ENCODE measurements at regions not wholly inside any gene's neighbourhood (a gene's known extent, or its start where the extent isn't known, plus 50 kb on each side); places are given as distances from the start of the nearest gene placed in this dataset.

GRCh38 chr14:71668186-71668912, 263.9 kb upstream of the RGS6 start:
- WGBS: 40% methylated on average over 2 of the region's 5 CpGs
- Histone ChIP-seq H3K14ac (ENCODE audit: low read length in 2 of 2) (no peak overlapping the region), H2AK5ac (ENCODE audit: low read length, severe bottlenecking) (no peak overlapping the region), H3K36me3 (ENCODE audit: control insufficient read depth in 1 of 2, insufficient read depth in 2 of 2, low read depth in 1 of 2, low read length in 2 of 2) (peaks cover 5 to 19% of the 10 kb centered on the region in 2 experiments), H3K23ac (ENCODE audit: low read length in 2 of 2) (no peak overlapping the region), H3K79me1 (replicated peaks; ENCODE audit: low read length, poor library complexity, severe bottlenecking) (no peaks in the 10 kb centered on the region), H2AFZ (ENCODE audit: low read depth, low read length) (no peak overlapping the region), H3K9ac (ENCODE audit: low read length) (no peak overlapping the region), H2BK120ac (ENCODE audit: low read depth, low read length) (no peak overlapping the region), H3K18ac (ENCODE audit: low read depth in 1 of 2, low read length in 2 of 2) (peak overlapping the region in 1 of 2 experiments; percentile 82), H4K8ac (ENCODE audit: low read length) (no peak overlapping the region), H3K4me3 (ENCODE audit: insufficient read depth in 1 of 2, low read depth in 1 of 2, low read length in 2 of 2) (no peak overlapping the region), H2BK12ac (ENCODE audit: low read length in 2 of 2) (no peak overlapping the region), H3K27me3 (ENCODE audit: control insufficient read depth in 1 of 2, insufficient read depth in 1 of 2, low read length in 2 of 2) (no peaks in the 10 kb centered on the region), H3K4me1 (ENCODE audit: control insufficient read depth, insufficient read depth, low read depth, low read length) (peaks cover 3% of the 10 kb centered on the region), H2BK15ac (ENCODE audit: low read depth, poor library complexity, severe bottlenecking) (no peak overlapping the region), H2BK5ac (ENCODE audit: low read depth, low read length, poor library complexity, severe bottlenecking) (no peak overlapping the region), H3K9me3 (ENCODE audit: control insufficient read depth, low read length) (no peaks in the 10 kb centered on the region), H3K4ac (ENCODE audit: low read depth in 1 of 2, low read length in 2 of 2) (peak overlapping the region in 1 of 2 experiments; percentile 24), H3K4me2 (ENCODE audit: low read length, poor library complexity, severe bottlenecking) (no peak overlapping the region), H3K27ac (ENCODE audit: low read length, poor library complexity, severe bottlenecking) (no peak overlapping the region), H4K91ac (ENCODE audit: low read length) (no peak overlapping the region)
- DNase-seq: peak; percentile 52

DNA sequence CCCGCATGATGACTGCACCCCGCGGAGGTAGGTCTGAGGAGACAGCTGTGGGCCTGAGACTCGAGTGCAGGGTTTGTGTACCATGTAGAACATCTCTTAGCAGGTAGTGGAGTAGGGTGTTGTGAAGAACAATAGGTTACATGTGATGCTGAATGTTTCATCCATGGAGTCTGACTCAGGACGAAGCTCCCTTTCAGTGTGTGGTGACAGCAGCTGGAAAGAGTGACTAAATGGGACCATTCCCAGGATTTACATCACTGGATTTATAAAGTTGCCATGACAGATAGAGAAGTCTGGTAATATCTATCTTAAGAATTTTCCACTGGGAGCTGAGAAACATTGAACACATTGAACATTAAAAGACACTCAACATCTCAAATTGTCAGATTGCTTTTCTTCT, 259.6 kb upstream of the RGS6 start:
- H3K18ac ChIP-seq (ENCODE audit: low read depth in 1 of 2, low read length in 2 of 2): no peak overlapping the region
- no peak overlapping the region for H3K4ac ChIP-seq (ENCODE audit: low read depth in 1 of 2, low read length in 2 of 2)
- no peaks in the 10 kb centered on the region for H3K79me1 ChIP-seq (replicated peaks; ENCODE audit: low read length, poor library complexity, severe bottlenecking)
- no peak overlapping the region for H3K23ac ChIP-seq (ENCODE audit: low read length in 2 of 2)
- H2BK5ac ChIP-seq (ENCODE audit: low read depth, low read length, poor library complexity, severe bottlenecking): no peak overlapping the region
- no peaks in the 10 kb centered on the region for H3K9me3 ChIP-seq (ENCODE audit: control insufficient read depth, low read length)
- H2BK12ac ChIP-seq (ENCODE audit: low read length in 2 of 2): no peak overlapping the region
- H3K4me3 ChIP-seq (ENCODE audit: insufficient read depth in 1 of 2, low read depth in 1 of 2, low read length in 2 of 2): no peak overlapping the region
- no peak overlapping the region for H2BK120ac ChIP-seq (ENCODE audit: low read depth, low read length)
- H2BK15ac ChIP-seq (ENCODE audit: low read depth, poor library complexity, severe bottlenecking): no peak overlapping the region
- no peak overlapping the region for H2AFZ ChIP-seq (ENCODE audit: low read depth, low read length)
- DNase-seq: no peak
- no peak overlapping the region for H2AK5ac ChIP-seq (ENCODE audit: low read length, severe bottlenecking)
- H3K14ac ChIP-seq (ENCODE audit: low read length in 2 of 2): no peak overlapping the region
- H3K27ac ChIP-seq (ENCODE audit: low read length, poor library complexity, severe bottlenecking): no peak overlapping the region
- H4K91ac ChIP-seq (ENCODE audit: low read length): no peak overlapping the region
- peaks cover 9 to 24% of the 10 kb centered on the region in 2 experiments for H3K36me3 ChIP-seq (ENCODE audit: control insufficient read depth in 1 of 2, insufficient read depth in 2 of 2, low read depth in 1 of 2, low read length in 2 of 2)
- no peaks in the 10 kb centered on the region for H3K27me3 ChIP-seq (ENCODE audit: control insufficient read depth in 1 of 2, insufficient read depth in 1 of 2, low read length in 2 of 2)
- no peak overlapping the region for H3K4me2 ChIP-seq (ENCODE audit: low read length, poor library complexity, severe bottlenecking)
- H3K4me1 ChIP-seq (ENCODE audit: control insufficient read depth, insufficient read depth, low read depth, low read length): peaks cover 1% of the 10 kb centered on the region
- 94% methylated on average over 5 of the region's 5 CpGs for whole genome bisulfite sequencing
- no peak overlapping the region for H4K8ac ChIP-seq (ENCODE audit: low read length)
- H3K9ac ChIP-seq (ENCODE audit: low read length): no peak overlapping the region

GRCh38 chr14:71675126-71675899, 256.9 kb upstream of the RGS6 start:
- no peaks in the 10 kb centered on the region for H3K9me3 ChIP-seq (ENCODE audit: control insufficient read depth, low read length)

GRCh38 chr14:71675900-71676287, 256.3 kb upstream of the RGS6 start:
- no peak overlapping the region for H3K9ac ChIP-seq (ENCODE audit: low read length)
- no peak overlapping the region for H3K23ac ChIP-seq (ENCODE audit: low read length in 2 of 2)
- H3K4me3 ChIP-seq (ENCODE audit: insufficient read depth in 1 of 2, low read depth in 1 of 2, low read length in 2 of 2): no peak overlapping the region
- no peak overlapping the region for H3K14ac ChIP-seq (ENCODE audit: low read length in 2 of 2)
- H3K79me1 ChIP-seq (replicated peaks; ENCODE audit: low read length, poor library complexity, severe bottlenecking): no peaks in the 10 kb centered on the region
- 100% methylated on average over 1 of the region's 5 CpGs for WGBS
- no peak overlapping the region for H3K4me2 ChIP-seq (ENCODE audit: low read length, poor library complexity, severe bottlenecking)
- H2AFZ ChIP-seq (ENCODE audit: low read depth, low read length): no peak overlapping the region
- no peak overlapping the region for H4K91ac ChIP-seq (ENCODE audit: low read length)
- H3K4me1 ChIP-seq (ENCODE audit: control insufficient read depth, insufficient read depth, low read depth, low read length): peaks cover 1% of the 10 kb centered on the region
- H2BK120ac ChIP-seq (ENCODE audit: low read depth, low read length): no peak overlapping the region
- DNase-seq: no peak
- no peak overlapping the region for H2BK12ac ChIP-seq (ENCODE audit: low read length in 2 of 2)
- H3K36me3 ChIP-seq (ENCODE audit: control insufficient read depth in 1 of 2, insufficient read depth in 2 of 2, low read depth in 1 of 2, low read length in 2 of 2): peaks cover 9 to 21% of the 10 kb centered on the region in 2 experiments
- H3K4ac ChIP-seq (ENCODE audit: low read depth in 1 of 2, low read length in 2 of 2): no peak overlapping the region
- H2BK5ac ChIP-seq (ENCODE audit: low read depth, low read length, poor library complexity, severe bottlenecking): no peak overlapping the region
- no peak overlapping the region for H3K27ac ChIP-seq (ENCODE audit: low read length, poor library complexity, severe bottlenecking)
- H3K27me3 ChIP-seq (ENCODE audit: control insufficient read depth in 1 of 2, insufficient read depth in 1 of 2, low read length in 2 of 2): no peaks in the 10 kb centered on the region
- no peak overlapping the region for H3K18ac ChIP-seq (ENCODE audit: low read depth in 1 of 2, low read length in 2 of 2)
- no peak overlapping the region for H2AK5ac ChIP-seq (ENCODE audit: low read length, severe bottlenecking)
- no peak overlapping the region for H4K8ac ChIP-seq (ENCODE audit: low read length)
- H3K9me3 ChIP-seq (ENCODE audit: control insufficient read depth, low read length): no peaks in the 10 kb centered on the region
- H2BK15ac ChIP-seq (ENCODE audit: low read depth, poor library complexity, severe bottlenecking): no peak overlapping the region

More at GRCh38 chr14:71675126-71675899, 256.9 kb upstream of the RGS6 start:
- no peak overlapping the region for H2AFZ ChIP-seq (ENCODE audit: low read depth, low read length)
- H3K18ac ChIP-seq (ENCODE audit: low read depth in 1 of 2, low read length in 2 of 2): peak overlapping the region in 1 of 2 experiments; percentile 5
- H3K27ac ChIP-seq (ENCODE audit: low read length, poor library complexity, severe bottlenecking): no peak overlapping the region
- no peak for DNase-seq
- H3K14ac ChIP-seq (ENCODE audit: low read length in 2 of 2): no peak overlapping the region
- no peaks in the 10 kb centered on the region for H3K27me3 ChIP-seq (ENCODE audit: control insufficient read depth in 1 of 2, insufficient read depth in 1 of 2, low read length in 2 of 2)
- H3K79me1 ChIP-seq (replicated peaks; ENCODE audit: low read length, poor library complexity, severe bottlenecking): no peaks in the 10 kb centered on the region
- no peak overlapping the region for H4K8ac ChIP-seq (ENCODE audit: low read length)
- H2BK12ac ChIP-seq (ENCODE audit: low read length in 2 of 2): no peak overlapping the region
- H3K4me2 ChIP-seq (ENCODE audit: low read length, poor library complexity, severe bottlenecking): no peak overlapping the region
- no peak overlapping the region for H3K9ac ChIP-seq (ENCODE audit: low read length)
- H3K36me3 ChIP-seq (ENCODE audit: control insufficient read depth in 1 of 2, insufficient read depth in 2 of 2, low read depth in 1 of 2, low read length in 2 of 2): peaks cover 9 to 21% of the 10 kb centered on the region in 2 experiments
- no peak overlapping the region for H3K4ac ChIP-seq (ENCODE audit: low read depth in 1 of 2, low read length in 2 of 2)
- no peak overlapping the region for H2BK15ac ChIP-seq (ENCODE audit: low read depth, poor library complexity, severe bottlenecking)
- H2BK120ac ChIP-seq (ENCODE audit: low read depth, low read length): no peak overlapping the region
- no peak overlapping the region for H3K23ac ChIP-seq (ENCODE audit: low read length in 2 of 2)
- no peak overlapping the region for H4K91ac ChIP-seq (ENCODE audit: low read length)
- H3K4me1 ChIP-seq (ENCODE audit: control insufficient read depth, insufficient read depth, low read depth, low read length): peaks cover 1% of the 10 kb centered on the region
- H3K4me3 ChIP-seq (ENCODE audit: insufficient read depth in 1 of 2, low read depth in 1 of 2, low read length in 2 of 2): no peak overlapping the region
- no peak overlapping the region for H2AK5ac ChIP-seq (ENCODE audit: low read length, severe bottlenecking)
- WGBS: 80% methylated on average over 5 of the region's 7 CpGs
- H2BK5ac ChIP-seq (ENCODE audit: low read depth, low read length, poor library complexity, severe bottlenecking): no peak overlapping the region

Data from mesenchymal stem cell (in vitro differentiated cells and primary cell).